K562 (cell line): ENCODE measurements at regions not wholly inside any gene's neighbourhood (a gene's known extent, or its start where the extent isn't known, plus 50 kb on each side); places are given as distances from the start of the nearest gene placed in this dataset.

ENCODE experiments used
- ATAC-seq: fragments of 200-7000 bp; cut with Tn5 transposase; 3 replicates; pipeline ENCODE4 v1.9.1; 2020; ENCODE audit warnings: moderate library complexity
- BruUV-seq: library from RNA; stranded (reverse); fragments of 400-500 nt; replicated peaks from 2 replicates; lab custom pipeline; 2021; lab: Mats Ljungman, UMichigan
- CTCF ChIA-PET: fragments of 300-600 bp; formaldehyde crosslinking; extraction: SDS; loops from one replicate; lab custom pipeline; 2021; ENCODE audit warnings: low intra/inter-chr PET ratio; lab: Yijun Ruan, JAX
- POLR2A ChIA-PET: fragments of 300-600, 350-650 bp; sonication (Branson Sonifier 250); formaldehyde crosslinking; extraction: SDS; loops from one replicate; lab custom pipeline; 2021; ENCODE audit warnings: antibody characterized with exemption, inconsistent platforms; lab: Yijun Ruan, JAX
- DNase-seq, 4 experiments: peaks; one replicate each; pipeline versions ENCODE4 v3.0.0 to v3.0.0-alpha.2; 2011 to 2018; ENCODE audit warnings: low spot score in 3 of 4, mixed read lengths in 3 of 4; ENCODE audit errors: extremely low read depth in 1 of 4
- FAIRE-seq: peaks from 2 replicates; lab custom pipeline; 2011; peaks lifted over from hg19 to GRCh38; lab: Jason Lieb, UNC
- H2AFZ ChIP-seq: 2 replicates; pipeline ENCODE4 v1.6.0; 2011; ENCODE audit warnings: low read depth, low read length, control low read depth, inconsistent platforms
- H3K27ac ChIP-seq: fragments of 200-600 bp; 3 replicates; pipeline ENCODE4 v1.8.0; 2011; ENCODE audit warnings: low read depth, mild to moderate bottlenecking, control low read depth, inconsistent platforms, low read length, moderate library complexity, mixed read lengths; ENCODE audit errors: extremely low read depth
- H3K27me3 ChIP-seq, 2 experiments: fragments of 300-600 bp in 1 of 2; 2 replicates in 1 of 2; 3 replicates in 1 of 2; pipeline versions ENCODE4 v1.6.0 to v1.8.0; 2011; ENCODE audit warnings: inconsistent platforms in 2 of 2, low read length in 2 of 2, mild to moderate bottlenecking in 1 of 2, mixed read lengths in 1 of 2, moderate library complexity in 1 of 2; ENCODE audit not compliant: control insufficient read depth in 2 of 2, insufficient read depth in 2 of 2
- H3K36me3 ChIP-seq: fragments of 300-600 bp; 3 replicates; pipeline ENCODE4 v1.8.0; 2011; ENCODE audit warnings: mild to moderate bottlenecking, low read length, inconsistent platforms; ENCODE audit not compliant: control insufficient read depth, insufficient read depth
- H3K4me1 ChIP-seq, 2 experiments: fragments of 200-600 bp in 1 of 2; replicated peaks in 1 of 2; 2 replicates in 1 of 2; 3 replicates in 1 of 2; pipeline versions ENCODE4 v1.5.1 to v1.8.0; 2011; ENCODE audit warnings: inconsistent platforms in 2 of 2, low read length in 2 of 2, mild to moderate bottlenecking in 1 of 2, mixed read lengths in 1 of 2, moderate library complexity in 1 of 2; ENCODE audit not compliant: control insufficient read depth in 2 of 2, insufficient read depth in 2 of 2
- H3K4me2 ChIP-seq: 2 replicates; pipeline ENCODE4 v1.6.1; 2011; ENCODE audit warnings: low read length, control low read depth, inconsistent platforms, mixed read lengths; ENCODE audit not compliant: insufficient read depth
- H3K4me3 ChIP-seq: fragments of 200-600 bp; sonication (generic), shearing (Covaris generic); 2 replicates; pipeline ENCODE4 v1.5.1; 2016; ENCODE audit warnings: control low read depth, inconsistent platforms
- H3K79me2 ChIP-seq: fragments of 200-600 bp; 3 replicates; pipeline ENCODE4 v1.8.0; 2011; ENCODE audit warnings: low read length, inconsistent platforms; ENCODE audit not compliant: control insufficient read depth, insufficient read depth
- H3K9ac ChIP-seq, 2 experiments: 2 replicates each; pipeline versions ENCODE4 v1.6.0 to v1.6.1; 2011; ENCODE audit warnings: low read depth in 2 of 2, low read length in 2 of 2, control low read depth in 1 of 2, inconsistent platforms in 1 of 2, mild to moderate bottlenecking in 1 of 2, mixed read lengths in 1 of 2; ENCODE audit not compliant: insufficient read depth in 1 of 2
- H3K9me1 ChIP-seq: one replicate; pipeline ENCODE4 v1.6.0; 2011; ENCODE audit warnings: inconsistent platforms, mild to moderate bottlenecking, low read length, moderate library complexity; ENCODE audit not compliant: control insufficient read depth, insufficient read depth
- H3K9me3 ChIP-seq: replicated peaks from 2 replicates; pipeline ENCODE4 v1.5.1; 2011; ENCODE audit warnings: low read depth, low read length, inconsistent platforms; ENCODE audit not compliant: control insufficient read depth, insufficient read depth
- H4K20me1 ChIP-seq: replicated peaks from 2 replicates; pipeline ENCODE4 v1.6.1; 2011; ENCODE audit warnings: low read length, inconsistent platforms, mixed read lengths; ENCODE audit not compliant: control insufficient read depth, insufficient read depth
- CXXC5 ChIP-seq: fragments of 250-450 bp; sonication (Bioruptor Pico); IDR thresholded peaks from 2 replicates; pipeline ENCODE4 v1.8.0; 2022; ENCODE audit warnings: inconsistent platforms, mild to moderate bottlenecking, moderate library complexity
- DACH1 ChIP-seq: fragments of 450-650 bp; IDR thresholded peaks from 2 replicates; pipeline ENCODE4 v1.6.1; 2018; ENCODE audit not compliant: partially characterized antibody
- DIDO1 ChIP-seq: fragments of 450-650 bp; IDR thresholded peaks from 2 replicates; pipeline ENCODE4 v1.6.1; 2016; ENCODE audit warnings: low read depth, missing biosample characterization, missing genetic modification characterization
- ELF4 ChIP-seq: fragments of 450-650 bp; formaldehyde crosslinking; IDR thresholded peaks from 2 replicates; pipeline ENCODE4 v1.4.0; 2022; ENCODE audit warnings: missing genetic modification characterization
- FOXJ3 ChIP-seq: sonication (generic); formaldehyde crosslinking; IDR thresholded peaks from 2 replicates; pipeline ENCODE4 v1.4.0; 2020; ENCODE audit warnings: mild to moderate bottlenecking, missing genetic modification reagents
- HMG20B ChIP-seq: fragments of 250-450 bp; sonication (Bioruptor Pico); IDR thresholded peaks from 2 replicates; pipeline ENCODE4 v1.5.0; 2021; ENCODE audit warnings: mild to moderate bottlenecking
- HNRNPH1 ChIP-seq: fragments of 200-400 bp; formaldehyde crosslinking; optimal IDR thresholded peaks from 2 replicates; pipeline ENCODE3; 2017; ENCODE audit warnings: low read depth, mild to moderate bottlenecking, low read length, moderate library complexity
- LCOR ChIP-seq: sonication (generic); formaldehyde crosslinking; IDR thresholded peaks from 2 replicates; pipeline ENCODE4 v1.8.0; 2022; ENCODE audit warnings: mild to moderate bottlenecking, missing genetic modification reagents
- MLX ChIP-seq, 2 experiments: fragments of 450-650 bp in 1 of 2; sonication (generic) in 1 of 2; formaldehyde crosslinking; conservative IDR thresholded peaks; 2 replicates each; pipeline versions ENCODE4 v1.4.0 to v1.8.1; 2020 to 2022; ENCODE audit warnings: mild to moderate bottlenecking in 1 of 2, missing genetic modification reagents in 1 of 2
- MTA3 ChIP-seq: fragments of 450-650 bp; formaldehyde crosslinking; IDR thresholded peaks from 2 replicates; pipeline ENCODE4 v1.6.1; 2017; ENCODE audit warnings: mild to moderate bottlenecking, borderline replicate concordance
- RFX7 ChIP-seq: fragments of 250-450 bp; sonication (Bioruptor Pico); IDR thresholded peaks from 2 replicates; pipeline ENCODE4 v1.5.1; 2021; ENCODE audit warnings: mild to moderate bottlenecking
- RNF219 ChIP-seq: fragments of 250-450 bp; sonication (Bioruptor Pico); IDR thresholded peaks from 2 replicates; pipeline ENCODE4 v1.5.0; 2022; ENCODE audit warnings: mild to moderate bottlenecking
- SAFB2 ChIP-seq: fragments of 200-400 bp; formaldehyde crosslinking; IDR thresholded peaks from 2 replicates; pipeline ENCODE4 v1.6.1; 2018; ENCODE audit warnings: borderline replicate concordance, low read length, low read depth, moderate library complexity; ENCODE audit not compliant: severe bottlenecking
- ZNF512 ChIP-seq: IDR thresholded peaks from 2 replicates; pipeline ENCODE4 v1.6.1; 2016; ENCODE audit warnings: missing genetic modification characterization, missing compliant biosample characterization
- ZNF668 ChIP-seq: fragments of 250-450 bp; sonication (Bioruptor Pico); IDR thresholded peaks from 2 replicates; pipeline ENCODE4 v1.8.0; 2022; ENCODE audit warnings: mild to moderate bottlenecking, inconsistent platforms
- WGBS: fragments of 100-300 bp; shearing (Covaris generic); methylation state at CpG from one replicate; pipeline ENCODE4 v1.1.6; 2016; ENCODE audit warnings: low coverage, mixed read lengths; ENCODE audit not compliant: insufficient coverage; ENCODE audit errors: missing lambda C conversion rate; 5-methylcytosine and 5-hydroxymethylcytosine counted together
- in situ Hi-C: fragments of 300-500 bp; cut with MboI; formaldehyde crosslinking; loops from 4 replicates; pipeline ENCODE4 v1.15.0; 2018; ENCODE audit warnings: inconsistent platforms, mixed read lengths
- intact Hi-C: fragments of 100-400 bp; cut with micrococcal nuclease; formaldehyde crosslinking; loops from 2 replicates; pipeline ENCODE4 v1.14.2; 2022

GRCh38 chr12:127175361-127175760 is 1091.6 kb upstream of the TMEM132C start:
- peaks cover 11% of the 10 kb centered on the region for H3K9me3 ChIP-seq
- H3K36me3 ChIP-seq, result no peaks in the 10 kb centered on the region
- BruUV-seq, result no TSS peak
- 52% methylated on average over 4 of the region's 4 CpGs for WGBS
- no peak overlapping the region for H3K27ac ChIP-seq
- ChIA-PET CTCF (no interaction called here), POLR2A (no interaction called here)
- H3K9me1 ChIP-seq, result no peaks in the 10 kb centered on the region
- DNase-seq (no peak), FAIRE-seq (no peak), ATAC-seq (no peak)
- H3K79me2 ChIP-seq, result no peaks in the 10 kb centered on the region
- in situ Hi-C loops, result no loop called here
- H3K4me1 ChIP-seq, result no peaks in the 10 kb centered on the region
- no peak overlapping the region for H3K4me2 ChIP-seq
- H3K9ac ChIP-seq, result no peak overlapping the region
- intact Hi-C loops, result no loop called here
- no peaks in the 10 kb centered on the region for H4K20me1 ChIP-seq
- TF ChIP-seq CXXC5 (CRISPR knock-in tag) (no peak), DACH1 (no peak), RFX7 (CRISPR knock-in tag) (no peak), DIDO1 (no peak), ZNF512 (tag) (no peak), HMG20B (CRISPR knock-in tag) (no peak), ELF4 (CRISPR knock-in tag) (no peak), MTA3 (no peak), FOXJ3 (CRISPR knock-in tag) (no peak), LCOR (CRISPR knock-in tag) (no peak), SAFB2 (no peak), ZNF668 (CRISPR knock-in tag) (no peak), MLX (CRISPR knock-in tag; conservative IDR thresholded peaks at IDR 0.05) (no peak), HNRNPH1 (no peak), RNF219 (no peak)
- no peak overlapping the region for H3K4me3 ChIP-seq
- H2AFZ ChIP-seq, result no peak overlapping the region
- H3K27me3 ChIP-seq, result no peaks in the 10 kb centered on the region
